ENCODE measurements at regions not wholly inside any gene's neighbourhood (a gene's known extent, or its start where the extent isn't known, plus 50 kb on each side); places are given as distances from the start of the nearest gene placed in this dataset.

GRCh38 chr4:24160358-24160757 lies 270.5 kb upstream of the PPARGC1A start:
- TF ChIP-seq, protein P1, sequence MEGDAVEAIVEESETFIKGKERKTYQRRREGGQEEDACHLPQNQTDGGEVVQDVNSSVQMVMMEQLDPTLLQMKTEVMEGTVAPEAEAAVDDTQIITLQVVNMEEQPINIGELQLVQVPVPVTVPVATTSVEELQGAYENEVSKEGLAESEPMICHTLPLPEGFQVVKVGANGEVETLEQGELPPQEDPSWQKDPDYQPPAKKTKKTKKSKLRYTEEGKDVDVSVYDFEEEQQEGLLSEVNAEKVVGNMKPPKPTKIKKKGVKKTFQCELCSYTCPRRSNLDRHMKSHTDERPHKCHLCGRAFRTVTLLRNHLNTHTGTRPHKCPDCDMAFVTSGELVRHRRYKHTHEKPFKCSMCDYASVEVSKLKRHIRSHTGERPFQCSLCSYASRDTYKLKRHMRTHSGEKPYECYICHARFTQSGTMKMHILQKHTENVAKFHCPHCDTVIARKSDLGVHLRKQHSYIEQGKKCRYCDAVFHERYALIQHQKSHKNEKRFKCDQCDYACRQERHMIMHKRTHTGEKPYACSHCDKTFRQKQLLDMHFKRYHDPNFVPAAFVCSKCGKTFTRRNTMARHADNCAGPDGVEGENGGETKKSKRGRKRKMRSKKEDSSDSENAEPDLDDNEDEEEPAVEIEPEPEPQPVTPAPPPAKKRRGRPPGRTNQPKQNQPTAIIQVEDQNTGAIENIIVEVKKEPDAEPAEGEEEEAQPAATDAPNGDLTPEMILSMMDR (conservative IDR thresholded peaks at IDR 0.05; ENCODE audit: low read length): no peak
- no peak for TF ChIP-seq EZH2phosphoT487 (IDR thresholded peaks at IDR 0.05; ENCODE audit: borderline replicate concordance)
